Activated CD8-positive, alpha-beta memory T cell treated with anti-CD3 and anti-CD28 coated beads for 24 hours (primary cell): ENCODE measurements at regions not wholly inside any gene's neighbourhood (a gene's known extent, or its start where the extent isn't known, plus 50 kb on each side); places are given as distances from the start of the nearest gene placed in this dataset.
"Not testable (repeated sequence)": the region's sequence is repeated elsewhere in the genome, so short reads cannot be mapped to it uniquely, and the experiment has no call there.

ENCODE experiments used
- DNase-seq: peaks from one replicate; pipeline ENCODE4 v3.0.0-alpha.2; 2020

- DNase-seq = no peak
These were observed 80.8 kb upstream of the METRNL start for GRCh38 chr17:82998637-82999036.

GRCh38 chr17:83000738-83001137 lies 78.7 kb upstream of the METRNL start:
- DNase-seq = no peak

GRCh38 chr17:83002118-83002805 lies 77.1 kb upstream of the METRNL start:
- DNase-seq = no peak

GRCh38 chr17:83004791-83005380 lies 74.5 kb upstream of the METRNL start:
- no peak for DNase-seq

GRCh38 chr17:83005639-83006038 lies 73.8 kb upstream of the METRNL start:
- no peak for DNase-seq

GRCh38 chr17:83006515-83007455 lies 72.6 kb upstream of the METRNL start:
- no peak for DNase-seq

- no peak for DNase-seq
These were observed 71.8 kb upstream of the METRNL start for GRCh38 chr17:83007504-83008185.

GRCh38 chr17:83008186-83008510 lies 71.3 kb upstream of the METRNL start:
- no peak for DNase-seq

GRCh38 chr17:83008526-83008925 lies 70.9 kb upstream of the METRNL start:
- no peak for DNase-seq

GRCh38 chr17:83009414-83010205 lies 69.8 kb upstream of the METRNL start:
- DNase-seq = no peak

- DNase-seq = no peak
These were observed 68.9 kb upstream of the METRNL start for GRCh38 chr17:83010206-83011200.

- DNase-seq = not testable (repeated sequence)
These were observed 67.7 kb upstream of the METRNL start for GRCh38 chr17:83011676-83012075.

GRCh38 chr17:83012200-83012785 lies 67.1 kb upstream of the METRNL start:
- DNase-seq = no peak

- DNase-seq = no peak
These were observed 66.3 kb upstream of the METRNL start for GRCh38 chr17:83012868-83013778.

- DNase-seq = no peak
These were observed 65.7 kb upstream of the METRNL start for GRCh38 chr17:83013779-83014117.

- no peak for DNase-seq
These were observed 65.1 kb upstream of the METRNL start for GRCh38 chr17:83014297-83014696.

GRCh38 chr17:83014940-83015910 lies 64.2 kb upstream of the METRNL start:
- no peak for DNase-seq

- no peak for DNase-seq
These were observed 60.7 kb upstream of the METRNL start for GRCh38 chr17:83018658-83019193.
